ENCODE measurements at regions not wholly inside any gene's neighbourhood (a gene's known extent, or its start where the extent isn't known, plus 50 kb on each side); places are given as distances from the start of the nearest gene placed in this dataset.

DNA sequence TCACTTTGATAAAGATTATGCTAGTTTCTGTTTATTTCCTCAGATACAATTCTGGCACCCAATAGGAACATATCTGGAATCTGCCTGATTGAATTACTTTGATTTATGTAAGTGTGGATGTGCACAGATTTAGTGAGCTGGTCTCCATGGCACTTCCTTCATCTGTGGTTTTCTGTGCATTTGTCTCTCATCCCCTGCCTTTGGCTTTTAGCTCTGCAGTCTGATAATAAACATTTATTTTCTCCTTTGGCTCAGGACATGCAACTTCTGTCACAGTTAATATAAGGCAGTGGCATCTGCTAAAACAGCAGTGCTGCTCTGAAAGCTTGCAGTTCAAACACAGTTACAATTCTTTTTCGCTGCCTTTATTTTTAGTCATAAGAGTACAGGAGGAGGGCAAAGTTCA, 273.7 kb upstream of the CHRM2 start:
- WGBS, 2 donors (ENCODE audit: low coverage in 1 of 2), result 22 to 27% methylated on average over 1 of the region's 1 CpG
- H3K27ac ChIP-seq, result peak overlapping the region in 3 of 4 donors; percentile 0 to 66 (median 28)

DNA sequence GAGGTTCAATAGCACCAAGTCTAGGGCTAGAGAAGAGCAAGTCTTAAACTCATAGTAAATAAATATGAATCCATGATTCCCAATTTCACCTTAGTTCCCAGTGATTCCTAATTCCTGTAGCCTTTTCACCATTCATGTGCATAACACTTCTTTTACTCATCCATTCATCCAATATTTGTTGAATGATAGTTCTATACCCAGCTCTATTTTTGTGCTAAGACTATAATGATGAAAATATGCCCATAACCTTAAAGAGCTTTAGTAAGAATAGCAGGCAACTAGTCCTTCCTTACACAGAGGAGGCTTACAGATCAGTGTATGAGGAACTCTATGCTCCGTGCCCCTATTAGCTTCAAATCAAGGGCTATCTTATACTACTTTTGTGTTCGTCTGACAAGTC, 280.2 kb upstream of the CHRM2 start:
- Histone ChIP-seq H3K4me3 (no peak overlapping the region), H3K9me3 (peaks cover 0 to 2% of the 10 kb centered on the region in 2 donors), H3K27me3 (no peaks in the 10 kb centered on the region), H3K27ac (no peak overlapping the region), H3K4me1 (no peaks in the 10 kb centered on the region), H3K36me3 (no peaks in the 10 kb centered on the region)
- in situ Hi-C loops (cut with MboI; ENCODE audit: low pct_ligation_motif_present in 1 of 4, low pct_unique_long_range_greater_than_20kb in 1 of 4, low sequenced_read_pairs in 3 of 4), result no loop called here
- 69 to 81% methylated on average over 2 of the region's 2 CpGs for WGBS, 2 donors (ENCODE audit: low coverage in 1 of 2)
- TF ChIP-seq EP300 (IDR thresholded peaks at IDR 0.05; ENCODE audit: low read depth) (no peak), POLR2A (IDR thresholded peaks at IDR 0.05) (no peak), POLR2AphosphoS5 (IDR thresholded peaks at IDR 0.05) (no peak)
- TF ChIP-seq, protein P1, sequence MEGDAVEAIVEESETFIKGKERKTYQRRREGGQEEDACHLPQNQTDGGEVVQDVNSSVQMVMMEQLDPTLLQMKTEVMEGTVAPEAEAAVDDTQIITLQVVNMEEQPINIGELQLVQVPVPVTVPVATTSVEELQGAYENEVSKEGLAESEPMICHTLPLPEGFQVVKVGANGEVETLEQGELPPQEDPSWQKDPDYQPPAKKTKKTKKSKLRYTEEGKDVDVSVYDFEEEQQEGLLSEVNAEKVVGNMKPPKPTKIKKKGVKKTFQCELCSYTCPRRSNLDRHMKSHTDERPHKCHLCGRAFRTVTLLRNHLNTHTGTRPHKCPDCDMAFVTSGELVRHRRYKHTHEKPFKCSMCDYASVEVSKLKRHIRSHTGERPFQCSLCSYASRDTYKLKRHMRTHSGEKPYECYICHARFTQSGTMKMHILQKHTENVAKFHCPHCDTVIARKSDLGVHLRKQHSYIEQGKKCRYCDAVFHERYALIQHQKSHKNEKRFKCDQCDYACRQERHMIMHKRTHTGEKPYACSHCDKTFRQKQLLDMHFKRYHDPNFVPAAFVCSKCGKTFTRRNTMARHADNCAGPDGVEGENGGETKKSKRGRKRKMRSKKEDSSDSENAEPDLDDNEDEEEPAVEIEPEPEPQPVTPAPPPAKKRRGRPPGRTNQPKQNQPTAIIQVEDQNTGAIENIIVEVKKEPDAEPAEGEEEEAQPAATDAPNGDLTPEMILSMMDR (IDR thresholded peaks at IDR 0.05), result no peak
- DNase-seq, result no peak
- intact Hi-C loops (cut with DNase I; ENCODE audit: low total_unique reads), result no loop called here

More for the DNA sequence above, 273.7 kb upstream of the CHRM2 start:
- H3K27me3 ChIP-seq, result no peaks in the 10 kb centered on the region
- in situ Hi-C loops (cut with MboI; ENCODE audit: low pct_ligation_motif_present in 1 of 4, low pct_unique_long_range_greater_than_20kb in 1 of 4, low sequenced_read_pairs in 3 of 4) (no loop called here), intact Hi-C loops (cut with DNase I; ENCODE audit: low total_unique reads) (no loop called here)
- DNase-seq, result no peak
- H3K4me1 ChIP-seq, result no peaks in the 10 kb centered on the region
- no peak overlapping the region for H3K4me3 ChIP-seq
- no peak for TF ChIP-seq POLR2A (IDR thresholded peaks at IDR 0.05)
- no peak for TF ChIP-seq EP300 (IDR thresholded peaks at IDR 0.05; ENCODE audit: low read depth)
- peak in 2 of 3 donors; percentile 8 to 70 for TF ChIP-seq POLR2AphosphoS5 (IDR thresholded peaks at IDR 0.05)
- TF ChIP-seq, protein P1 (IDR thresholded peaks at IDR 0.05), result peak in 1 of 5 experiments; percentile 26
- no peaks in the 10 kb centered on the region for H3K36me3 ChIP-seq
- peaks cover 0 to 2% of the 10 kb centered on the region in 2 donors for H3K9me3 ChIP-seq

DNA sequence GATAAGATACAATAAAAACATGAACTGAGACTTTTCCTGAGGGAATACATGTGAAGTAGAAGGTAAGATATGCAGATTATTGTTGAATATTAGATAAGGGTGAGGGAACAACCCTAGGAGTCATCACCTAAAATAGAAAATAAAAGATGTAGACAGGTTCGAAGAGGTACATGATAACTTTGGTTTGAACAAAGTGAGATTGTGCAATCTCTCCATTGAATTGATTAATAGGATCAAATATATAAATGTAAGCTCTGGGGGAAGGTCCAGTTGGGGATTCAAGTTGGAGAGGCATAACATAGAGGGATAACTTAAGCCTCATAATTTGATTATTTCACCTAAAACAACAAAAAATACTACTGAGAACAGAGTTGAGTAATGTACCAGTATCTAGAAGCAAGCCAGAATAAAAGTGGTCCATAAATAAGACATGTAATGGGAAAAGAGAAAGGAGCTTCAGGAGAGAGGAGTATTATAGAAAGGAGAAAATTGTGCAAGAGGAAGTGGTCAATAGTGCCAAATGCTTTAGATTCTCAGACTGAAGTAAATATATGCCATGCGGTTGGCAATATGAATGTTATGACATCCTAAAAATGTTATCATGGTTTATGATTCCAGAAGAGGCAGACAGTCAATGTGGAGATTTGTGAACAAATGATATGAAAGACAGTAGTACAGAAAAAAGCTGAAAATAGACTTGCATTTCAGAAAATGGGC, 282.3 kb upstream of the CHRM2 start:
- no peaks in the 10 kb centered on the region for H3K36me3 ChIP-seq
- intact Hi-C loops (cut with DNase I; ENCODE audit: low total_unique reads) (no loop called here), in situ Hi-C loops (cut with MboI; ENCODE audit: low pct_ligation_motif_present in 1 of 4, low pct_unique_long_range_greater_than_20kb in 1 of 4, low sequenced_read_pairs in 3 of 4) (no loop called here)
- H3K27ac ChIP-seq, result no peak overlapping the region
- no peak for DNase-seq
- TF ChIP-seq EP300 (IDR thresholded peaks at IDR 0.05; ENCODE audit: low read depth) (no peak), POLR2AphosphoS5 (IDR thresholded peaks at IDR 0.05) (no peak), POLR2A (IDR thresholded peaks at IDR 0.05) (no peak)
- TF ChIP-seq, protein P1 (IDR thresholded peaks at IDR 0.05), result no peak
- peaks cover 0 to 2% of the 10 kb centered on the region in 2 donors for H3K9me3 ChIP-seq
- WGBS, 2 donors (ENCODE audit: low coverage in 1 of 2), result 65 to 93% methylated on average over 2 of the region's 2 CpGs
- no peaks in the 10 kb centered on the region for H3K27me3 ChIP-seq
- H3K4me1 ChIP-seq, result no peaks in the 10 kb centered on the region
- no peak overlapping the region for H3K4me3 ChIP-seq

DNA sequence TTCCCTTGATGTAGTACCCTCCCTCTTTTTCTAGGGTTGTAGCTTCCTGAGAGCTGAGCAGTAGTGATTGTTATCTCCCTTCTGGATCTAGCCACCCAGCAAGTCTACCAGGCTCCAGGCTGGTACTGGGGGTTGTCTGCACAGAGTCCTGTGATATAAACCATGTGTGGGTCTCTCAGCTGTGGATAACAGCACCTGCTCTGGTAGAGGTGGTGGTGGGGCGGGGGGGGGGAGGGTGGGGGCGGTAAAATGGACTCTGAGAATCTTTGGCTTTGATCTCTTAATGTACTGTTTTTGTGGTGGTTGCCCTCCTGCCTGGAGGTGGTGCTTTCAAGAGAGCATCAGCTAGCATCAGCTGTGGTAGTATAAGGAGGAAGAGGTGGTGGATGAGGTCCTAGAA, 302.0 kb upstream of the CHRM2 start:
- DNase-seq, result no peak
- no peak for TF ChIP-seq EP300 (IDR thresholded peaks at IDR 0.05; ENCODE audit: low read depth)
- TF ChIP-seq, protein P1 (IDR thresholded peaks at IDR 0.05), result no peak
- no peak for TF ChIP-seq POLR2A (IDR thresholded peaks at IDR 0.05)
- TF ChIP-seq POLR2AphosphoS5 (IDR thresholded peaks at IDR 0.05), result no peak
- no peaks in the 10 kb centered on the region for H3K4me1 ChIP-seq
- in situ Hi-C loops (cut with MboI; ENCODE audit: low pct_ligation_motif_present in 1 of 4, low pct_unique_long_range_greater_than_20kb in 1 of 4, low sequenced_read_pairs in 3 of 4), result no loop called here
- intact Hi-C loops (cut with DNase I; ENCODE audit: low total_unique reads), result no loop called here
- WGBS, 2 donors (ENCODE audit: low coverage in 1 of 2), result 33% methylated on average over 2 of the region's 2 CpGs; no CpG with 5 or more reads in 1 of the 2 donors
- no peaks in the 10 kb centered on the region for H3K27me3 ChIP-seq
- no peak overlapping the region for H3K27ac ChIP-seq
- H3K4me3 ChIP-seq, result no peak overlapping the region
- no peaks in the 10 kb centered on the region for H3K9me3 ChIP-seq
- H3K36me3 ChIP-seq, result no peaks in the 10 kb centered on the region

Data from transverse colon (tissue), 4 donors.